HEK293 (cell line): ENCODE measurements at regions not wholly inside any gene's neighbourhood (a gene's known extent, or its start where the extent isn't known, plus 50 kb on each side); places are given as distances from the start of the nearest gene placed in this dataset.
"Not testable (repeated sequence)": the region's sequence is repeated elsewhere in the genome, so short reads cannot be mapped to it uniquely, and the experiment has no call there.

Source experiments
- CTCF ChIA-PET: fragments of 350-600 bp; formaldehyde crosslinking; extraction: SDS; loops from one replicate; lab custom pipeline; 2021; ENCODE audit warnings: antibody characterized with exemption; lab: Yijun Ruan, JAX
- POLR2A ChIA-PET: fragments of 300-600 bp; formaldehyde crosslinking; extraction: SDS; loops from one replicate; lab custom pipeline; 2020; ENCODE audit warnings: antibody characterized with exemption, inconsistent platforms; lab: Yijun Ruan, JAX
- H3K27ac ChIP-seq: fragments of 200-500 bp; sonication (Bioruptor generic); 2 replicates; pipeline ENCODE4 v1.5.1; 2014; ENCODE audit warnings: low read depth, low read length, control low read depth, inconsistent platforms; ENCODE audit errors: extremely low read depth
- H3K36me3 ChIP-seq, 2 experiments: fragments of 200-500 bp in 1 of 2; sonication (Bioruptor generic) in 1 of 2; 1 replicate in 1 of 2; 2 replicates in 1 of 2; pipeline ENCODE4 v1.5.1; 2014 to 2017; ENCODE audit warnings: inconsistent platforms in 2 of 2, low read length in 2 of 2; ENCODE audit not compliant: control insufficient read depth in 2 of 2, insufficient read depth in 1 of 2
- H3K4me1 ChIP-seq: fragments of 200-500 bp; sonication (Bioruptor generic); 2 replicates; pipeline ENCODE4 v1.5.1; 2014; ENCODE audit warnings: mild to moderate bottlenecking, low read length, inconsistent platforms; ENCODE audit not compliant: control insufficient read depth, insufficient read depth
- H3K4me3 ChIP-seq: 2 replicates; pipeline ENCODE4 v1.5.1; 2011; ENCODE audit warnings: low read depth, mild to moderate bottlenecking, control low read depth, low read length, moderate library complexity
- H3K9me3 ChIP-seq: fragments of 200-500 bp; sonication (Bioruptor generic); 2 replicates; pipeline ENCODE4 v1.5.1; 2014; ENCODE audit warnings: low read depth, low read length, inconsistent platforms; ENCODE audit not compliant: control insufficient read depth, insufficient read depth
- INSM2 ChIP-seq: fragments of 450-650 bp; formaldehyde crosslinking; IDR thresholded peaks from 2 replicates; pipeline ENCODE4 v1.5.1; 2016; ENCODE audit warnings: missing biosample characterization, missing genetic modification characterization
- RBAK ChIP-seq: fragments of 450-650 bp; formaldehyde crosslinking; IDR thresholded peaks from 2 replicates; pipeline ENCODE4 v1.5.1; 2016; ENCODE audit warnings: missing biosample characterization, missing genetic modification characterization
- TRIM28 ChIP-seq: IDR thresholded peaks from 2 replicates; pipeline ENCODE4 v1.6.1; 2011; ENCODE audit warnings: low read length, control low read depth, borderline replicate concordance
- ZBTB48 ChIP-seq: fragments of 450-650 bp; formaldehyde crosslinking; IDR thresholded peaks from 2 replicates; pipeline ENCODE4 v1.5.1; 2016; ENCODE audit warnings: missing biosample characterization, missing genetic modification characterization
- ZIC2 ChIP-seq: fragments of 450-650 bp; formaldehyde crosslinking; IDR thresholded peaks from 2 replicates; pipeline ENCODE4 v1.5.1; 2016; ENCODE audit warnings: missing biosample characterization, missing genetic modification characterization
- ZNF404 ChIP-seq: fragments of 450-650 bp; formaldehyde crosslinking; IDR thresholded peaks from 2 replicates; pipeline ENCODE4 v1.5.1; 2017; ENCODE audit warnings: missing biosample characterization, missing genetic modification characterization
- ZNF449 ChIP-seq: fragments of 450-650 bp; formaldehyde crosslinking; IDR thresholded peaks from 2 replicates; pipeline ENCODE4 v1.5.1; 2017; ENCODE audit warnings: missing biosample characterization, mild to moderate bottlenecking, missing genetic modification characterization, moderate library complexity
- ZNF514 ChIP-seq: fragments of 450-650 bp; formaldehyde crosslinking; IDR thresholded peaks from 2 replicates; pipeline ENCODE4 v1.5.1; 2016; ENCODE audit warnings: missing biosample characterization, missing genetic modification characterization
- ZNF561 ChIP-seq: fragments of 450-650 bp; IDR thresholded peaks from 2 replicates; pipeline ENCODE4 v1.5.1; 2018; ENCODE audit warnings: missing biosample characterization, missing genetic modification characterization, borderline replicate concordance
- ZNF624 ChIP-seq: fragments of 450-650 bp; formaldehyde crosslinking; IDR thresholded peaks from 2 replicates; pipeline ENCODE4 v1.5.1; 2017; ENCODE audit warnings: missing biosample characterization, missing genetic modification characterization
- ZNF777 ChIP-seq: fragments of 450-650 bp; formaldehyde crosslinking; IDR thresholded peaks from 2 replicates; pipeline ENCODE4 v1.5.1; 2017; ENCODE audit warnings: missing biosample characterization, missing genetic modification characterization, borderline replicate concordance
- ZSCAN16 ChIP-seq: fragments of 450-650 bp; formaldehyde crosslinking; IDR thresholded peaks from 2 replicates; pipeline ENCODE4 v1.5.1; 2016; ENCODE audit warnings: missing biosample characterization, missing genetic modification characterization
- ZSCAN23 ChIP-seq: fragments of 450-650 bp; formaldehyde crosslinking; IDR thresholded peaks from 2 replicates; pipeline ENCODE4 v1.5.1; 2016; ENCODE audit warnings: missing biosample characterization, missing genetic modification characterization
- TF ChIP-seq, protein P1 (sequence below): fragments of 450-650 bp; formaldehyde crosslinking; IDR thresholded peaks from 2 replicates; pipeline ENCODE4; 2016; ENCODE audit warnings: missing biosample characterization, missing genetic modification characterization
- TF ChIP-seq, protein P2 (sequence below): fragments of 450-650 bp; formaldehyde crosslinking; IDR thresholded peaks from 2 replicates; pipeline ENCODE4 v1.5.1; 2016; ENCODE audit warnings: missing biosample characterization, missing genetic modification characterization
- TF ChIP-seq, protein P3 (sequence below): fragments of 450-650 bp; formaldehyde crosslinking; IDR thresholded peaks from 2 replicates; pipeline ENCODE4 v1.5.1; 2017; ENCODE audit warnings: missing biosample characterization, missing genetic modification characterization

DNA sequence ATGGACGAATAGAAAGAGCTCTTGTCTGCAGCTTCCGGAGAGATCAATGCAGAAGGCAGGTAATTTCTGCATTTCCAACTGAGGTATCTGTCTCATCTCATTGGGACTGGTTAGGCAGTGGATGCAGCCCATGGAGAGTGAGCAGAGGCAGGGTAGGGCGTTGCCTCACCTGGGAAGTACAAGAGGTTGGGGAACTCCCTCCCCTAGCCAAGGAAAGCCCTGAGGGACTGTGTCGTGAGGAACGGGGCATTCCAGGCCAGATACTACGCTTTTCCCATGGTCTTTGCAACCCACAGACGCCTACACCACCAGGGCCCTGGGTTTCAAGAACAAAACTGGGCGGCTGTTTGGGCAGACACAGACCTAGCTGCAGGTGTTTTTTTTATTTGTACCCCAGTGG is 186.3 kb downstream of the ETV1 start:
- no peaks in the 10 kb centered on the region for H3K4me1 ChIP-seq
- no peak overlapping the region for H3K27ac ChIP-seq
- no peaks in the 10 kb centered on the region for H3K9me3 ChIP-seq
- no peaks in the 10 kb centered on the region for H3K36me3 ChIP-seq
- no peak for TF ChIP-seq ZNF561
- TF ChIP-seq ZNF404 (tag by site-specific recombination) = no peak
- TF ChIP-seq, protein P1, sequence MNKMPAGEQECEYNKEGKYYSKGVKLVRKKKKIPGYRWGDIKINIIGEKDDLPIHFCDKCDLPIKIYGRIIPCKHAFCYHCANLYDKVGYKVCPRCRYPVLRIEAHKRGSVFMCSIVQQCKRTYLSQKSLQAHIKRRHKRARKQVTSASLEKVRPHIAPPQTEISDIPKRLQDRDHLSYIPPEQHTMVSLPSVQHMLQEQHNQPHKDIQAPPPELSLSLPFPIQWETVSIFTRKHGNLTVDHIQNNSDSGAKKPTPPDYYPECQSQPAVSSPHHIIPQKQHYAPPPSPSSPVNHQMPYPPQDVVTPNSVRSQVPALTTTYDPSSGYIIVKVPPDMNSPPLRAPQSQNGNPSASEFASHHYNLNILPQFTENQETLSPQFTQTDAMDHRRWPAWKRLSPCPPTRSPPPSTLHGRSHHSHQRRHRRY (tag by site-specific recombination) = no peak
- TF ChIP-seq, protein P2, sequence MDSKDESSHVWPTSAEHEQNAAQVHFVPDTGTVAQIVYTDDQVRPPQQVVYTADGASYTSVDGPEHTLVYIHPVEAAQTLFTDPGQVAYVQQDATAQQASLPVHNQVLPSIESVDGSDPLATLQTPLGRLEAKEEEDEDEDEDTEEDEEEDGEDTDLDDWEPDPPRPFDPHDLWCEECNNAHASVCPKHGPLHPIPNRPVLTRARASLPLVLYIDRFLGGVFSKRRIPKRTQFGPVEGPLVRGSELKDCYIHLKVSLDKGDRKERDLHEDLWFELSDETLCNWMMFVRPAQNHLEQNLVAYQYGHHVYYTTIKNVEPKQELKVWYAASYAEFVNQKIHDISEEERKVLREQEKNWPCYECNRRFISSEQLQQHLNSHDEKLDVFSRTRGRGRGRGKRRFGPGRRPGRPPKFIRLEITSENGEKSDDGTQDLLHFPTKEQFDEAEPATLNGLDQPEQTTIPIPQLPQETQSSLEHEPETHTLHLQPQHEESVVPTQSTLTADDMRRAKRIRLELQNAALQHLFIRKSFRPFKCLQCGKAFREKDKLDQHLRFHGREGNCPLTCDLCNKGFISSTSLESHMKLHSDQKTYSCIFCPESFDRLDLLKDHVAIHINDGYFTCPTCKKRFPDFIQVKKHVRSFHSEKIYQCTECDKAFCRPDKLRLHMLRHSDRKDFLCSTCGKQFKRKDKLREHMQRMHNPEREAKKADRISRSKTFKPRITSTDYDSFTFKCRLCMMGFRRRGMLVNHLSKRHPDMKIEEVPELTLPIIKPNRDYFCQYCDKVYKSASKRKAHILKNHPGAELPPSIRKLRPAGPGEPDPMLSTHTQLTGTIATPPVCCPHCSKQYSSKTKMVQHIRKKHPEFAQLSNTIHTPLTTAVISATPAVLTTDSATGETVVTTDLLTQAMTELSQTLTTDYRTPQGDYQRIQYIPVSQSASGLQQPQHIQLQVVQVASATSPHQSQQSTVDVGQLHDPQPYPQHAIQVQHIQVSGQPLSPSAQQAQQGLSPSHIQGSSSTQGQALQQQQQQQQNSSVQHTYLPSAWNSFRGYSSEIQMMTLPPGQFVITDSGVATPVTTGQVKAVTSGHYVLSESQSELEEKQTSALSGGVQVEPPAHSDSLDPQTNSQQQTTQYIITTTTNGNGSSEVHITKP (tag by site-specific recombination) = no peak
- no peak for TF ChIP-seq INSM2
- TF ChIP-seq TRIM28 = no peak
- no peak for TF ChIP-seq ZNF777 (tag by site-specific recombination)
- no peak for TF ChIP-seq ZIC2 (tag by site-specific recombination)
- TF ChIP-seq ZSCAN16 (tag by site-specific recombination) = no peak
- TF ChIP-seq ZNF449 (tag by site-specific recombination) = no peak
- TF ChIP-seq, protein P3, sequence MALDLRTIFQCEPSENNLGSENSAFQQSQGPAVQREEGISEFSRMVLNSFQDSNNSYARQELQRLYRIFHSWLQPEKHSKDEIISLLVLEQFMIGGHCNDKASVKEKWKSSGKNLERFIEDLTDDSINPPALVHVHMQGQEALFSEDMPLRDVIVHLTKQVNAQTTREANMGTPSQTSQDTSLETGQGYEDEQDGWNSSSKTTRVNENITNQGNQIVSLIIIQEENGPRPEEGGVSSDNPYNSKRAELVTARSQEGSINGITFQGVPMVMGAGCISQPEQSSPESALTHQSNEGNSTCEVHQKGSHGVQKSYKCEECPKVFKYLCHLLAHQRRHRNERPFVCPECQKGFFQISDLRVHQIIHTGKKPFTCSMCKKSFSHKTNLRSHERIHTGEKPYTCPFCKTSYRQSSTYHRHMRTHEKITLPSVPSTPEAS = no peak
- TF ChIP-seq ZSCAN23 (tag by site-specific recombination) = no peak
- no peak for TF ChIP-seq ZNF624 (tag by site-specific recombination)
- no peak for TF ChIP-seq ZBTB48 (tag by site-specific recombination)
- no peak for TF ChIP-seq RBAK (tag by site-specific recombination)
- TF ChIP-seq ZNF514 (tag by site-specific recombination) = no peak
- TF ChIP-seq, all 188 proteins: peak for 0
- H3K4me3 ChIP-seq = no peak overlapping the region
- CTCF ChIA-PET = no interaction called here
- POLR2A ChIA-PET = no interaction called here

DNA sequence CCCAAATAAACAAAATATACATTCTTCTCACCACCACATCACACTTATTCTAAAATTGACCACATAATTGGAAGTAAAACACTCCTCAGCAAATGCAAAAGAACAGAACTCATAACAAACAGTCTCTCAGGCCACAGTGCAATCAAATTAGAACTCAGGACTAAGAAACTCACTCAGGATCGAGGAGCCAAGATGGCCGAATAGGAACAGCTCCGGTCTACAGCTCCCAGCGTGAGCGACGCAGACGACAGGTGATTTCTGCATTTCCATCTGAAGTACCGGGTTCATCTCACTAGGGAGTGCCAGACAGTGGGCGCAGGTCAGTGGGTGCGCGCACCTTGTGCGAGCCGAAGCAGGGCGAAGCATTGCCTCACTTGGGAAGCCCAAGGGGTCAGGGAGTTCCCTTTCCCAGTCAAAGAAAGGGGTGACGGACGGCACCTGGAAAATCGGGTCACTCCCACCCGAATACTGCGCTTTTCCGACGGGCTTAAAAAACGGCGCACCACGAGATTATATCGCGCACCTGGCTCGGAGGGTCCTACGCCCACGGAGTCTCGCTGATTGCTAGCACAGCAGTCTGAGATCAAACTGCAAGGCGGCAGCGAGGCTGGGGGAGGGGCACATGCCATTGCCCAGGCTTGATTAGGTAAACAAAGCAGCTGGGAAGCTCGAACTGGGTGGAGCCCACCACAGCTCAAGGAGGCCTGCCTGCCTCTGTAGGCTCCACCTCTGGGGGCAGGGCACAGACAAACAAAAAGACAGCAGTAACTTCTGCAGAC is 183.2 kb downstream of the ETV1 start:
- H3K4me3 ChIP-seq, H3K27ac ChIP-seq, H3K4me1 ChIP-seq, H3K9me3 ChIP-seq, POLR2A ChIA-PET, H3K36me3 ChIP-seq: not testable (repeated sequence)
- CTCF ChIA-PET = interaction anchor here (0.7 kb wide), 2 partner anchors 8 to 1972 kb away, joined by 3 to 4 read pairs; no protein-coding TSS in a partner anchor

DNA sequence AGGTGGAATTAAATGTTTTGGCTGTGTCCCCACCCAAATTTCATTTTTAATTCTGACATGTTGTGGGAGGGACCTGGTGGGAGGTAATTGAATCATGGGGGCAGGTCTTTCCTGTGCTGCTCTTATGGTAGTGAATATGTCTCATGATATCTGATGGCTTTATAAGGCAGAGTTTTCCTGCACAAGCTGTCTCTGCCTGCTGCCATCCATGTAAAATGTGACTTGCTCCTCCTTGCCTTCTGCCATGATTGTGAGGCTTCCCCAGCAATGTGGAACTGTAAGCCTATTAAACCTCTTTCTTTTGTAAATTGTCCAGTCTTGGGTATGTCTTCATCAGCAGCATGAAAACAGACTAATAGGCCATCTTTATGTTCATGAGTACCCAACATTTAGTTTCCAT is 172.2 kb downstream of the ETV1 start:
- H3K36me3 ChIP-seq, H3K4me1 ChIP-seq, H3K4me3 ChIP-seq, H3K9me3 ChIP-seq, POLR2A ChIA-PET, H3K27ac ChIP-seq, CTCF ChIA-PET: not testable (repeated sequence)
